GM12865 (cell line): ENCODE measurements at regions not wholly inside any gene's neighbourhood (a gene's known extent, or its start where the extent isn't known, plus 50 kb on each side); places are given as distances from the start of the nearest gene placed in this dataset.
"Not testable (repeated sequence)": the region's sequence is repeated elsewhere in the genome, so short reads cannot be mapped to it uniquely, and the experiment has no call there.

Experiments used
- DNase-seq: peaks from one replicate; pipeline ENCODE4 v3.0.0; 2010; ENCODE audit warnings: low read depth
- H3K4me3 ChIP-seq: 2 replicates; pipeline ENCODE4 v1.5.1; 2011; ENCODE audit warnings: mild to moderate bottlenecking, low read depth, low read length, control low read depth
- TF ChIP-seq, protein P1 (sequence below): IDR thresholded peaks from 2 replicates; pipeline ENCODE4 v1.5.1; 2011; ENCODE audit warnings: low read length, control low read depth, low read depth, inconsistent platforms; ENCODE audit not compliant: insufficient read depth; ENCODE audit errors: missing control alignments

DNA sequence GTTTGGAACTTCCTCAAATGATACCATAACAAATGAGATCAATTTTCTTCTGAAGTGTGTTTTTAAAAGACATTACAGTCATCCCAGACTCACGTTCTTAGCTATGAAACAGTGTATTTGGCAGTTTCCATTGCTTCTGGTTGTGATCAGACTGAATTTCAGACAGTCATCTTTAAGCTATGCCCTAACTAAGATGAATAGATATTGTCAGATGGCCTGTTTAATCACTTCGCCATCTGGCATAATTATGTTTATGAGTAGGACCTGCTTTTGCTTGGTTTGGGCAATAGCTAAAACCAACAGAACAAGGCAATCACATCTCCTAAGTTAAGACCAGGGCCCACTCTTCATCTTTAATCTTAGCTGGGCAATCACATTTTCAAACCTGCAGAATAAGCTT, 313.1 kb downstream of the SV2B start:
- DNase-seq = no peak
- H3K4me3 ChIP-seq = no peak overlapping the region
- TF ChIP-seq, protein P1, sequence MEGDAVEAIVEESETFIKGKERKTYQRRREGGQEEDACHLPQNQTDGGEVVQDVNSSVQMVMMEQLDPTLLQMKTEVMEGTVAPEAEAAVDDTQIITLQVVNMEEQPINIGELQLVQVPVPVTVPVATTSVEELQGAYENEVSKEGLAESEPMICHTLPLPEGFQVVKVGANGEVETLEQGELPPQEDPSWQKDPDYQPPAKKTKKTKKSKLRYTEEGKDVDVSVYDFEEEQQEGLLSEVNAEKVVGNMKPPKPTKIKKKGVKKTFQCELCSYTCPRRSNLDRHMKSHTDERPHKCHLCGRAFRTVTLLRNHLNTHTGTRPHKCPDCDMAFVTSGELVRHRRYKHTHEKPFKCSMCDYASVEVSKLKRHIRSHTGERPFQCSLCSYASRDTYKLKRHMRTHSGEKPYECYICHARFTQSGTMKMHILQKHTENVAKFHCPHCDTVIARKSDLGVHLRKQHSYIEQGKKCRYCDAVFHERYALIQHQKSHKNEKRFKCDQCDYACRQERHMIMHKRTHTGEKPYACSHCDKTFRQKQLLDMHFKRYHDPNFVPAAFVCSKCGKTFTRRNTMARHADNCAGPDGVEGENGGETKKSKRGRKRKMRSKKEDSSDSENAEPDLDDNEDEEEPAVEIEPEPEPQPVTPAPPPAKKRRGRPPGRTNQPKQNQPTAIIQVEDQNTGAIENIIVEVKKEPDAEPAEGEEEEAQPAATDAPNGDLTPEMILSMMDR = no peak

DNA sequence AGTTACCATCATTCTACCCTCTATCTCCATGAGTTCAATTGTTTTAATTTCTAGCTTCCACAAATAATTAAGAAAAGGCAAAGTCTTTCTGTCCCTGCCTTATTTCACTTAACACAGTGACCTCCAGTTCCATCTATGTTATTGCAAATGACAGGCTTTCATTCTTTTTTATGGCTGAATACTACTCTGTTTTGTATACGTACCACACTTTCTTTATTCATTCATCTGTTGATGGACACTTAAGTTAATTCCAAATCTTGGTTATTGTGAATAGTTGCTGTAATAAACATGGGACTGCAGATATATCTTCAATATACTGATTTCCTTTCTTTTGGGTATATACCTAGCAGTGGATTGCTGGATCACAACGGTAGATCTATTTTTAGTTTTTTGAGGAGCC, 314.1 kb downstream of the SV2B start:
- no peak overlapping the region for H3K4me3 ChIP-seq
- TF ChIP-seq, protein P1 = no peak
- DNase-seq = no peak

DNA sequence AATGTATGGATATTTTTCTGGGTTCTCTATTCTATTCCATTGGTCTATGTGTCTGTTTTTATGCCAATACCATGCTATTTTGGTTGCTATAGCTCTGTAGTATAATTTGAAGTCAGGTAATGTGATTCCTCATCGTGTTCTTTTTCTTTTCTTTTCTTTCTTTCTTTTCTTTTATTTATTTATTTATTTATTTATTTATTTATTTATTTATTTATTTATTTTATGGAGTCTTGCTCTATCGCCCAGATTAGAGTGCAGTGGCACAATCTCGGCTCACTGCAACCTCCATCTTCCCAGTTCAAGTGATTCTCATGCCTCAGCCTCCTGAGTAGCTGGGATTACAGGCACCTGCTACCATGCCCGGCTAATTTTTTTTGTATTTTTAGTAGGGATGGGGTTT, 315.2 kb downstream of the SV2B start:
- not testable (repeated sequence) for H3K4me3 ChIP-seq, DNase-seq

DNA sequence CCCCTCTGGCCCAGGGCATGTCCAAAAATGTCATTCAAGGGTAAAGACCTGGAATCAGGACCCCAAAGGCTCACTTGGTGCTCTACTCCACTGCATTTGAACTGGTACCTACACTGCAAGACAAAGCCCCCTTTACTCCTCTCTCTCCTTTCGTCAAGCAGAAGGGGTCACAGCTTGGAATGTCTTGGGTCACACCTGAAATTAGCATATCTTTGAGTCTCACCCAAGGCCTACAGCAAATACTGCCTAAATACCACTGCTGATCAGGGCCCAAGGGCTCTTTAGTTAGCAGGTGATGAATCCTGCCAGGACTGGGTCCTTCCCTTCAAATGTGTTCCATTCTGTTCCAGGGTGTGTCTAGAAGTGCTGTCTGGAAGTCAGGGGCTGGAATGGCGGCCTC, 320.6 kb downstream of the SV2B start:
- no peak overlapping the region for H3K4me3 ChIP-seq
- TF ChIP-seq, protein P1 = no peak
- no peak for DNase-seq

DNA sequence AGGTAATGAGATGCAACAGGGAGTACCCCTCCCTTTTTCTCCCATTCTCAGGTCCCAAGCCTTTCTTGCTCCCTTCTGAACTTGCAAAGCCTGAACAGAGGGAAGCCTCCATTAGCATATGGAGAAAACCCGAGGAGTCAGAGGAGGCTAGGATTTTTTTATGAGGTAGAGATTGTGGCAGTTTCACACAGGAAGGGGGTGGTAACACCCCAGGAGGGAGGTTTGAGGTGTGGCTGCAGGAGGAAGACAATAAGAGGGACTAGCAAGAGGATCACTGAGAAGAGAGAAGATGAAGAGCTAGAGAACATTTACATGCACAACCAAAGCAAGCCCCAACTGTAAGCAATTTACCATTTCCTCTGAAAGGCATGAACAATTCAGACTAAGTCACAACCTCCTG, 322.7 kb downstream of the SV2B start:
- TF ChIP-seq, protein P1 = no peak
- no peak overlapping the region for H3K4me3 ChIP-seq
- no peak for DNase-seq

DNA sequence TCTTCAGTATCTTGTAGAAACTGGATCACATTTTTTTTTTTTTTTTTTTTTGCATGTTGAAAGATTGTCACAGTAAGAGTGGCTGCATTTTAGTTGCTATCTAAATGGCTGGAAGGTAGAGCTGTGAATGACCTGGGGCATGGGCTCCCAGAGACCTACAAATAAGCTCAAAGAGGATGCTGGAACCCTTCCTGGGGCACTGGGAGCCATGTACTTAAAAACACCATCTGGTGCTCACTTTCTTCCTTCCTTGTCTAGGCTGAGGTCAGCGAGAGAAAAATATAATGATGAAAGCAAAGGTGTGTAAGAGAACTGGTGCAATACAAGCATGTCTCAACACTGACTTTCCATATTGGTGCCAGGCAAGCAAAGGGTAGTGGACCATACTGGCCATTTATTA, 323.9 kb downstream of the SV2B start:
- DNase-seq = no peak
- TF ChIP-seq, protein P1 = no peak
- H3K4me3 ChIP-seq = no peak overlapping the region

DNA sequence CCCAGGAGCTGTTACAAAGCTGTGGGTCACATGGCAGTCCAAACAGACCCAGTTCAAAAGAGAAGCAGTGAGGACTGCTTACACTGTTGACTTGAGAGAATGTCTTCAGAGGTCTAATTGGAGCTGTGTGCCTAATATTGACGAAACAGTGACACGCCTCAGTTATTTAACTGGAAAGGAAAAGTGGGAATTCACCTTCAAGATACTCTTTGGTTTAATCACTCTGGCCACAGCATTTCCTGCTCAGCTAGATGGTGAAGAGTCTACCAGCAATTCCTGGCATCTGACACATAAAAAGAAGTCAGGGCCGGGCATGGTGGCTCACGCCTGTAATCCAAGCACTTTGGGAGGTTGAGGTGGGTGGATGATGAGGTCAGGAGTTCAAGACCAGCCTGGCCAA, 326.4 kb downstream of the SV2B start:
- no peak for DNase-seq
- TF ChIP-seq, protein P1 = no peak
- H3K4me3 ChIP-seq = no peak overlapping the region

DNA sequence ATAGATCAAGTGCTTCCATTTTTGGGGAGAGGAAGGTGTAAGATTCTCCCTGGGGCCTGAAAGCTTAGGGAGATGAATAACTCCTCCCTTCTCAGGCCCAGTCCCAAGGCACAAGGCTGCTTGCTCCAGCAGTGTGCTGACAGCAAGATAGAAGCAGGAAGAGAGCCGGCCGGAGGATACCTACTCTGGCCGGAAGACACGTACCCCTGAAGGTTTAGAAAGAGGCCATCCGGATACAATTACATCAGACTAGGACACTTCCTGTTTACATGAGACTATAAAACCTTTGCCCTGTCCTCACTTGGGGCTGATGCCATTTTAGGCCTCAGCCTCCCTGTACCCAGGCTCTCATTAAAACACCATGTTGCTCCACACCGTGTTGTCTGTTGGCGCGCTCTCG, 329.9 kb downstream of the SV2B start:
- no peak overlapping the region for H3K4me3 ChIP-seq
- TF ChIP-seq, protein P1 = no peak
- no peak for DNase-seq
